ACC112 (cell line): ENCODE measurements at regions not wholly inside any gene's neighbourhood (a gene's known extent, or its start where the extent isn't known, plus 50 kb on each side); places are given as distances from the start of the nearest gene placed in this dataset.

Experiments used
- H2AFZ ChIP-seq: fragments of 200-600 bp; sonication (generic); one replicate; pipeline ENCODE4 v1.6.0; 2017; ENCODE audit warnings: antibody characterized with exemption, low read length; ENCODE audit not compliant: unreplicated experiment
- H3K27ac ChIP-seq: fragments of 200-600 bp; sonication (generic); 2 replicates; pipeline ENCODE4 v1.5.1; 2014; ENCODE audit warnings: low read depth, mild to moderate bottlenecking, antibody characterized with exemption, low read length, moderate library complexity
- H3K27me3 ChIP-seq: fragments of 200-600 bp; sonication (generic); 2 replicates; pipeline ENCODE4 v1.6.1; 2014; ENCODE audit warnings: mild to moderate bottlenecking, antibody characterized with exemption, low read length, moderate library complexity, mixed read lengths; ENCODE audit not compliant: insufficient read depth
- H3K36me3 ChIP-seq: fragments of 200-600 bp; sonication (generic); 2 replicates; pipeline ENCODE4 v1.6.1; 2016; ENCODE audit warnings: mild to moderate bottlenecking, antibody characterized with exemption, low read length, moderate library complexity, mixed read lengths; ENCODE audit not compliant: insufficient read depth
- H3K4me1 ChIP-seq: fragments of 200-600 bp; sonication (generic); one replicate; pipeline ENCODE4 v1.6.1; 2016; ENCODE audit warnings: low read length, mixed read lengths; ENCODE audit not compliant: insufficient read depth, unreplicated experiment, control insufficient read depth
- H3K4me3 ChIP-seq: fragments of 200-600 bp; sonication (generic); 2 replicates; pipeline ENCODE4 v1.5.1; 2014; ENCODE audit warnings: mild to moderate bottlenecking, low read depth, low read length
- H3K79me2 ChIP-seq: fragments of 200-600 bp; sonication (generic); one replicate; pipeline ENCODE4 v1.6.0; 2016; ENCODE audit warnings: low read length; ENCODE audit not compliant: control insufficient read depth, unreplicated experiment, insufficient read depth

- no peaks in the 10 kb centered on the region for H3K36me3 ChIP-seq
- H2AFZ ChIP-seq, result no peak overlapping the region
- H3K79me2 ChIP-seq, result no peaks in the 10 kb centered on the region
- no peaks in the 10 kb centered on the region for H3K27me3 ChIP-seq
- H3K4me1 ChIP-seq, result no peaks in the 10 kb centered on the region
- no peak overlapping the region for H3K4me3 ChIP-seq
- no peak overlapping the region for H3K27ac ChIP-seq
Measured at GRCh38 chr4:57866468-57867171, 756.4 kb upstream of the IGFBP7 start.

- Histone ChIP-seq H2AFZ (no peak overlapping the region), H3K79me2 (no peaks in the 10 kb centered on the region), H3K27me3 (no peaks in the 10 kb centered on the region), H3K27ac (no peak overlapping the region), H3K4me1 (no peaks in the 10 kb centered on the region), H3K36me3 (no peaks in the 10 kb centered on the region), H3K4me3 (no peak overlapping the region)
Measured at GRCh38 chr4:57865264-57865663, 755.1 kb upstream of the IGFBP7 start.

- Histone ChIP-seq H3K4me3 (peak overlapping the region; percentile 3; the same call in 1 of the 2 replicates), H3K36me3 (no peaks in the 10 kb centered on the region), H2AFZ (no peak overlapping the region), H3K27ac (no peak overlapping the region), H3K79me2 (no peaks in the 10 kb centered on the region), H3K27me3 (no peaks in the 10 kb centered on the region), H3K4me1 (no peaks in the 10 kb centered on the region)
Measured at GRCh38 chr4:57854748-57855147, 744.6 kb upstream of the IGFBP7 start.

- H3K4me3 ChIP-seq, result no peak overlapping the region
- H3K79me2 ChIP-seq, result no peaks in the 10 kb centered on the region
- no peaks in the 10 kb centered on the region for H3K27me3 ChIP-seq
- no peak overlapping the region for H2AFZ ChIP-seq
- H3K36me3 ChIP-seq, result no peaks in the 10 kb centered on the region
- H3K4me1 ChIP-seq, result no peaks in the 10 kb centered on the region
- H3K27ac ChIP-seq, result no peak overlapping the region
Measured at GRCh38 chr4:57850141-57850540, 740.0 kb upstream of the IGFBP7 start.

- Histone ChIP-seq H2AFZ (no peak overlapping the region), H3K4me1 (no peaks in the 10 kb centered on the region), H3K27ac (no peak overlapping the region)
Measured at GRCh38 chr4:57832083-57832482, 721.9 kb upstream of the IGFBP7 start.

GRCh38 chr4:57789666-57790065, 679.5 kb upstream of the IGFBP7 start:
- Histone ChIP-seq H3K79me2 (no peaks in the 10 kb centered on the region), H3K4me3 (no peak overlapping the region), H3K27me3 (no peaks in the 10 kb centered on the region), H3K4me1 (no peaks in the 10 kb centered on the region), H2AFZ (no peak overlapping the region), H3K36me3 (no peaks in the 10 kb centered on the region), H3K27ac (no peak overlapping the region)

More at GRCh38 chr4:57832083-57832482, 721.9 kb upstream of the IGFBP7 start:
- Histone ChIP-seq H3K4me3 (no peak overlapping the region), H3K79me2 (no peaks in the 10 kb centered on the region), H3K27me3 (no peaks in the 10 kb centered on the region), H3K36me3 (no peaks in the 10 kb centered on the region)

- Histone ChIP-seq H2AFZ (no peak overlapping the region), H3K4me1 (no peaks in the 10 kb centered on the region), H3K79me2 (no peaks in the 10 kb centered on the region), H3K4me3 (no peak overlapping the region), H3K27me3 (no peaks in the 10 kb centered on the region), H3K36me3 (no peaks in the 10 kb centered on the region), H3K27ac (no peak overlapping the region)
Measured at GRCh38 chr4:57777876-57778275, 667.7 kb upstream of the IGFBP7 start.

- H2AFZ ChIP-seq, result no peak overlapping the region
- no peaks in the 10 kb centered on the region for H3K36me3 ChIP-seq
- no peak overlapping the region for H3K27ac ChIP-seq
Measured at GRCh38 chr4:57774681-57775080, 664.5 kb upstream of the IGFBP7 start.

GRCh38 chr4:57774171-57774570, 664.0 kb upstream of the IGFBP7 start:
- no peak overlapping the region for H3K4me3 ChIP-seq
- no peak overlapping the region for H2AFZ ChIP-seq
- no peaks in the 10 kb centered on the region for H3K27me3 ChIP-seq
- no peaks in the 10 kb centered on the region for H3K79me2 ChIP-seq
- H3K36me3 ChIP-seq, result no peaks in the 10 kb centered on the region
- H3K27ac ChIP-seq, result no peak overlapping the region
- H3K4me1 ChIP-seq, result no peaks in the 10 kb centered on the region

More at GRCh38 chr4:57774681-57775080, 664.5 kb upstream of the IGFBP7 start:
- Histone ChIP-seq H3K4me1 (no peaks in the 10 kb centered on the region), H3K4me3 (no peak overlapping the region), H3K79me2 (no peaks in the 10 kb centered on the region), H3K27me3 (no peaks in the 10 kb centered on the region)

- Histone ChIP-seq H2AFZ (no peak overlapping the region), H3K27me3 (no peaks in the 10 kb centered on the region), H3K4me1 (no peaks in the 10 kb centered on the region), H3K27ac (no peak overlapping the region), H3K79me2 (no peaks in the 10 kb centered on the region), H3K36me3 (no peaks in the 10 kb centered on the region), H3K4me3 (no peak overlapping the region)
Measured at GRCh38 chr4:57766341-57766740, 656.2 kb upstream of the IGFBP7 start.

- H2AFZ ChIP-seq, result no peak overlapping the region
Measured at GRCh38 chr4:57764856-57765255, 654.7 kb upstream of the IGFBP7 start.

More at GRCh38 chr4:57764856-57765255, 654.7 kb upstream of the IGFBP7 start:
- Histone ChIP-seq H3K4me1 (no peaks in the 10 kb centered on the region), H3K4me3 (no peak overlapping the region), H3K79me2 (no peaks in the 10 kb centered on the region), H3K27me3 (no peaks in the 10 kb centered on the region), H3K27ac (no peak overlapping the region), H3K36me3 (no peaks in the 10 kb centered on the region)
